ENCODE measurements at regions not wholly inside any gene's neighbourhood (a gene's known extent, or its start where the extent isn't known, plus 50 kb on each side); places are given as distances from the start of the nearest gene placed in this dataset.

GRCh38 chr2:199629301-199629700, 171.6 kb upstream of the SATB2 start:
- DNase-seq (ENCODE audit: low read depth in 2 of 3, low spot score in 1 of 3) = no peak

GRCh38 chr2:199627417-199627816, 169.7 kb upstream of the SATB2 start:
- DNase-seq (ENCODE audit: low read depth in 2 of 3, low spot score in 1 of 3) = no peak

- no peak for DNase-seq (ENCODE audit: low read depth in 2 of 3, low spot score in 1 of 3)
These were observed 167.2 kb upstream of the SATB2 start for GRCh38 chr2:199624958-199625357.

GRCh38 chr2:199612509-199613130, 154.9 kb upstream of the SATB2 start:
- no peak for DNase-seq (ENCODE audit: low read depth in 2 of 3, low spot score in 1 of 3)

GRCh38 chr2:199607914-199608313, 150.2 kb upstream of the SATB2 start:
- DNase-seq (ENCODE audit: low read depth in 2 of 3, low spot score in 1 of 3) = no peak

- DNase-seq (ENCODE audit: low read depth in 2 of 3, low spot score in 1 of 3) = no peak
These were observed 148.5 kb upstream of the SATB2 start for GRCh38 chr2:199606193-199606780.

GRCh38 chr2:199603721-199604291, 146.1 kb upstream of the SATB2 start:
- no peak for DNase-seq (ENCODE audit: low read depth in 2 of 3, low spot score in 1 of 3)

- DNase-seq (ENCODE audit: low read depth in 2 of 3, low spot score in 1 of 3) = no peak
These were observed 145.4 kb upstream of the SATB2 start for GRCh38 chr2:199602896-199603717.

GRCh38 chr2:199602271-199602895, 144.6 kb upstream of the SATB2 start:
- DNase-seq (ENCODE audit: low read depth in 2 of 3, low spot score in 1 of 3) = no peak

- DNase-seq (ENCODE audit: low read depth in 2 of 3, low spot score in 1 of 3) = no peak
These were observed 138.8 kb upstream of the SATB2 start for GRCh38 chr2:199596549-199596948.

- DNase-seq (ENCODE audit: low read depth in 2 of 3, low spot score in 1 of 3) = no peak
These were observed 136.7 kb upstream of the SATB2 start for GRCh38 chr2:199594443-199594842.

- no peak for DNase-seq (ENCODE audit: low read depth in 2 of 3, low spot score in 1 of 3)
These were observed 134.1 kb upstream of the SATB2 start for GRCh38 chr2:199591826-199592225.

GRCh38 chr2:199590321-199591203, 132.8 kb upstream of the SATB2 start:
- no peak for DNase-seq (ENCODE audit: low read depth in 2 of 3, low spot score in 1 of 3)

GRCh38 chr2:199589306-199589705, 131.6 kb upstream of the SATB2 start:
- no peak for DNase-seq (ENCODE audit: low read depth in 2 of 3, low spot score in 1 of 3)

- DNase-seq (ENCODE audit: low read depth in 2 of 3, low spot score in 1 of 3) = no peak
These were observed 130.3 kb upstream of the SATB2 start for GRCh38 chr2:199588054-199588453.

- DNase-seq (ENCODE audit: low read depth in 2 of 3, low spot score in 1 of 3) = no peak
These were observed 128.9 kb upstream of the SATB2 start for GRCh38 chr2:199586646-199587045.

- DNase-seq (ENCODE audit: low read depth in 2 of 3, low spot score in 1 of 3) = no peak
These were observed 125.9 kb upstream of the SATB2 start for GRCh38 chr2:199583676-199584075.

GRCh38 chr2:199581935-199582360, 124.2 kb upstream of the SATB2 start:
- no peak for DNase-seq (ENCODE audit: low read depth in 2 of 3, low spot score in 1 of 3)

GRCh38 chr2:199581408-199581807, 123.7 kb upstream of the SATB2 start:
- no peak for DNase-seq (ENCODE audit: low read depth in 2 of 3, low spot score in 1 of 3)

- no peak for DNase-seq (ENCODE audit: low read depth in 2 of 3, low spot score in 1 of 3)
These were observed 117.7 kb upstream of the SATB2 start for GRCh38 chr2:199575416-199575815.

GRCh38 chr2:199572571-199572970, 114.8 kb upstream of the SATB2 start:
- DNase-seq (ENCODE audit: low read depth in 2 of 3, low spot score in 1 of 3) = no peak

Measured in stimulated activated CD4-positive, alpha-beta T cell treated with anti-CD3 and anti-CD28 coated beads, Interleukin-12 subunit alpha, Interleukin-12 subunit beta, amount 100 ng/mL, for 48 hours (primary cell).